Prostate gland (tissue), 2 donors: ENCODE measurements at regions not wholly inside any gene's neighbourhood (a gene's known extent, or its start where the extent isn't known, plus 50 kb on each side); places are given as distances from the start of the nearest gene placed in this dataset.

Source experiments
- DNase-seq: peaks from one replicate; pipeline ENCODE4 v3.0.0-alpha.2; 2019; ENCODE audit warnings: low spot score
- H3K27ac ChIP-seq, 2 donors: fragments of 200-600 bp; sonication (generic); 2 replicates each; pipeline ENCODE4 v1.5.1; 2017 to 2019
- H3K27me3 ChIP-seq: fragments of 200-600 bp; sonication (generic); replicated peaks from 2 replicates; pipeline ENCODE4 v1.5.1; 2019; ENCODE audit not compliant: insufficient read depth
- H3K36me3 ChIP-seq, 2 donors: fragments of 200-600 bp; sonication (generic); 1 replicate in 1 of 2; 2 replicates in 1 of 2; pipeline versions ENCODE4 v1.5.1 to v1.8.1; 2017 to 2019
- H3K4me1 ChIP-seq: fragments of 200-600 bp; sonication (generic); replicated peaks from 2 replicates; pipeline ENCODE4 v1.5.1; 2019
- H3K4me3 ChIP-seq, 2 donors: fragments of 200-600 bp; sonication (generic); 2 replicates each; pipeline ENCODE4 v1.5.1; 2017 to 2019
- H3K9me3 ChIP-seq: fragments of 200-600 bp; sonication (generic); 2 replicates; pipeline ENCODE4 v1.5.1; 2017
- CTCF ChIP-seq, 4 experiments: fragments of 200-600 bp in 2 of 4; fragments of 450-650 bp in 2 of 4; sonication (generic) in 2 of 4; IDR thresholded peaks; 1 replicate in 3 of 4; 2 replicates in 1 of 4; pipeline ENCODE4 v1.5.1; 2016 to 2019; ENCODE audit warnings: antibody characterized with exemption in 4 of 4, mild to moderate bottlenecking in 2 of 4, moderate library complexity in 2 of 4
- POLR2A ChIP-seq: fragments of 450-650 bp; IDR thresholded peaks from one replicate; pipeline ENCODE4 v1.6.1; 2016; ENCODE audit warnings: antibody characterized with exemption, mild to moderate bottlenecking
- POLR2AphosphoS5 ChIP-seq: sonication (generic); formaldehyde crosslinking; IDR thresholded peaks from one replicate; pipeline ENCODE4 v1.6.1; 2017; ENCODE audit warnings: antibody characterized with exemption
- WGBS: methylation state at CpG from one replicate; pipeline ENCODE4 v1.1.5; 2018; 5-methylcytosine and 5-hydroxymethylcytosine counted together
- intact Hi-C: fragments of 100-400 bp; cut with DNase I; formaldehyde crosslinking; loops from one replicate; pipeline ENCODE4 v1.14.2; 2022

GRCh38 chr6:18335948-18336347, 51.2 kb upstream of the RNF144B start:
- no peaks in the 10 kb centered on the region for H3K9me3 ChIP-seq
- WGBS: 50% methylated on average over 1 of the region's 1 CpG
- no peaks in the 10 kb centered on the region for H3K4me1 ChIP-seq
- intact Hi-C loops: no loop called here
- no peak for DNase-seq
- TF ChIP-seq CTCF (IDR thresholded peaks at IDR 0.05): no peak
- TF ChIP-seq POLR2A: no peak
- TF ChIP-seq POLR2AphosphoS5: no peak
- H3K27me3 ChIP-seq: no peaks in the 10 kb centered on the region
- no peaks in the 10 kb centered on the region for H3K36me3 ChIP-seq
- no peak overlapping the region for H3K27ac ChIP-seq
- no peak overlapping the region for H3K4me3 ChIP-seq

- no peaks in the 10 kb centered on the region for H3K36me3 ChIP-seq
- no peak for TF ChIP-seq POLR2AphosphoS5
- no peak for TF ChIP-seq POLR2A
- no peak for TF ChIP-seq CTCF (IDR thresholded peaks at IDR 0.05)
- WGBS: 100% methylated on average over 2 of the region's 2 CpGs
Measured at GRCh38 chr6:18334251-18334650, 52.9 kb upstream of the RNF144B start.

GRCh38 chr6:18330548-18331081, 56.5 kb upstream of the RNF144B start:
- H3K4me3 ChIP-seq: no peak overlapping the region
- no peaks in the 10 kb centered on the region for H3K27me3 ChIP-seq
- H3K9me3 ChIP-seq: no peaks in the 10 kb centered on the region
- H3K4me1 ChIP-seq: no peaks in the 10 kb centered on the region
- no peak for TF ChIP-seq POLR2A
- peak; percentile 17 for TF ChIP-seq POLR2AphosphoS5
- DNase-seq: no peak
- intact Hi-C loops: no loop called here
- H3K27ac ChIP-seq: peak overlapping the region; percentile 6 to 41
- no peaks in the 10 kb centered on the region for H3K36me3 ChIP-seq
- WGBS: 62% methylated on average over 6 of the region's 6 CpGs

More at GRCh38 chr6:18334251-18334650, 52.9 kb upstream of the RNF144B start:
- H3K27ac ChIP-seq: no peak overlapping the region
- H3K27me3 ChIP-seq: no peaks in the 10 kb centered on the region
- no peaks in the 10 kb centered on the region for H3K4me1 ChIP-seq
- intact Hi-C loops: no loop called here
- H3K4me3 ChIP-seq: no peak overlapping the region
- DNase-seq: no peak
- no peaks in the 10 kb centered on the region for H3K9me3 ChIP-seq

- 64% methylated on average over 3 of the region's 3 CpGs for WGBS
- H3K27ac ChIP-seq: peak overlapping the region in 1 of 2 donors; percentile 41
- intact Hi-C loops: no loop called here
Measured at GRCh38 chr6:18329776-18330175, 57.4 kb upstream of the RNF144B start.

GRCh38 chr6:18328540-18328939, 58.6 kb upstream of the RNF144B start:
- peak overlapping the region; percentile 51 to 65 for H3K27ac ChIP-seq
- 24% methylated on average over 3 of the region's 3 CpGs for WGBS

More at GRCh38 chr6:18329776-18330175, 57.4 kb upstream of the RNF144B start:
- no peak for DNase-seq
- no peaks in the 10 kb centered on the region for H3K9me3 ChIP-seq
- H3K4me1 ChIP-seq: no peaks in the 10 kb centered on the region
- no peaks in the 10 kb centered on the region for H3K36me3 ChIP-seq
- H3K27me3 ChIP-seq: no peaks in the 10 kb centered on the region
- TF ChIP-seq POLR2A (no peak), CTCF (IDR thresholded peaks at IDR 0.05) (no peak), POLR2AphosphoS5 (no peak)
- H3K4me3 ChIP-seq: no peak overlapping the region

GRCh38 chr6:18328070-18328469, 59.1 kb upstream of the RNF144B start:
- TF ChIP-seq POLR2AphosphoS5: no peak
- no peak for TF ChIP-seq CTCF (IDR thresholded peaks at IDR 0.05)
- TF ChIP-seq POLR2A: no peak
- peak overlapping the region; percentile 51 to 65 for H3K27ac ChIP-seq
- intact Hi-C loops: no loop called here

More at GRCh38 chr6:18328540-18328939, 58.6 kb upstream of the RNF144B start:
- no peak overlapping the region for H3K4me3 ChIP-seq
- H3K4me1 ChIP-seq: no peaks in the 10 kb centered on the region
- no peaks in the 10 kb centered on the region for H3K36me3 ChIP-seq
- H3K27me3 ChIP-seq: no peaks in the 10 kb centered on the region
- H3K9me3 ChIP-seq: no peaks in the 10 kb centered on the region
- DNase-seq: peak; percentile 29
- intact Hi-C loops: no loop called here
- TF ChIP-seq POLR2A (no peak), POLR2AphosphoS5 (peak; percentile 77)

More at GRCh38 chr6:18328070-18328469, 59.1 kb upstream of the RNF144B start:
- DNase-seq: no peak
- Histone ChIP-seq H3K4me1 (no peaks in the 10 kb centered on the region), H3K27me3 (no peaks in the 10 kb centered on the region), H3K9me3 (no peaks in the 10 kb centered on the region), H3K36me3 (no peaks in the 10 kb centered on the region), H3K4me3 (no peak overlapping the region)
- 34% methylated on average over 2 of the region's 2 CpGs for WGBS
